GM21528 (cell line): ENCODE measurements at regions not wholly inside any gene's neighbourhood (a gene's known extent, or its start where the extent isn't known, plus 50 kb on each side); places are given as distances from the start of the nearest gene placed in this dataset.
"Not testable (repeated sequence)": the region's sequence is repeated elsewhere in the genome, so short reads cannot be mapped to it uniquely, and the experiment has no call there.

ENCODE experiments used
- ATAC-seq: cut with Tn5 transposase; IDR thresholded peaks from one replicate; pipeline ENCODE4 v1.9.1; 2021; ENCODE audit warnings: mild to moderate bottlenecking, moderate library complexity; ENCODE audit not compliant: unreplicated experiment, low FRiP score

DNA sequence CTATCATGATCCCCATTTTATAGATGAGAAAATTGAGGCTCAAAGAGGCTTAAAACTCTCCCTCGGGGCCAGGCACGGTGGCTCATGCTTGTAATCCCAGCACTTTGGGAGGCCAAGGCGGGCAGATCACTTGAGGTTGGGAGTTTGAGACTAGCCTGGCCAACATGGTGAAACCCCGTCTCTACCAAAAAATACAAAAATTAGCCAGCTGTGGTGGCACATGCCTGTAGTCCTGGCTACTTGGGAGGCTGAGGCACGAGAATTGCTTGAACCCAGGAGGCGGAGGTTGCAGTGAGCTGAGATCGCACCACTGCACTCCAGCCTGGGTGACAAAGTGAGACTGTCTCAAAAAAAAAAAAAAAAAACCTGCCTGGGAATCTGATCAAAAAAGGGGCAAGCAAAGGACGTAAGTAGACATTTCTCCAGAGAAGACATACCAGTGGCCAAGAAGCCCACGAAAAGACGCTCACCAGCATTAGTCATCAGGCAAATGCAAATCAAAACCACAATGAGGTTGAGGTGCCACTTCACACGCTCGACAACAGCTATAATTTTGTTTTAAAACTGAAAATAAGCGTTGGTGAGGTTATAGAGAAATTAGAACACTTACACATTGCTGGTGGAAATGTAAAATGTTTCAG, 115.1 kb upstream of the TNRC6C start:
- ATAC-seq: not testable (repeated sequence)

DNA sequence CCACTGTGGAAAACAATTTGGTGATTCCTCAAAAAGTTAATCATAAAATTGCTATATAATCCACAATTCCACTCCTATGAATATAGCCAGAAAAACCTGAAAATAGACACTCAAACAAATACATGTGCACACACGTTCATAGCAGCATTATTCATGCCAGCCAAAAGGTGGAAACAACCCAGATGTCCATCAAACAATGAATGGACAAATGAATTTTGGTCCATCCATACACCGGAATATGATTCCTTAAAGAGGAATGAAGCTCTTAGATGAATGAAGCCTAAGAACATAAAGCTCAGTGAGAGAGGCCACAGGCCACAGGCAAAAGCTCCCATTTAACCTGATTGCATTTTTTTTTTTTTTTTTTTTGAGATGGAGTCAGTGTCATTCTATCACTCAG, 114.6 kb upstream of the TNRC6C start:
- ATAC-seq: no peak

DNA sequence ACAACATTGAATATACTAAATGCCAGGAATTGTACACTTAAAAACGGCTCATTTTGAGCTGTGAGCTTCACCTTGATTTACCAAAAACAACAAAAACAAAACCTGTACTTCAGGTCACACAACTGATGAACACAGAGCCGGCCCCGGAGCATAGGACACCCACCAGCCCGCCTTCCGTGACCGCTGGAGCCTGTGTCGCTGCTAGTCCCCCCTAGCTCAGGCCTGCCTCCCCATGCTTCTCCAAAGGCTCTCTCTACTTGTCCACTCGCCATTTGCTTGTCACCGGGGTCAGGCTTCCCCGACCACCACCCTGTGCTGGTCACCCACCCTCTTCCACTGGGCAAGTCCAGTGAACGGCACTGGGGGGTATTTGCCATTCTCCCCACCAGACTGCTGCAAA, 113.8 kb upstream of the TNRC6C start:
- ATAC-seq: no peak

DNA sequence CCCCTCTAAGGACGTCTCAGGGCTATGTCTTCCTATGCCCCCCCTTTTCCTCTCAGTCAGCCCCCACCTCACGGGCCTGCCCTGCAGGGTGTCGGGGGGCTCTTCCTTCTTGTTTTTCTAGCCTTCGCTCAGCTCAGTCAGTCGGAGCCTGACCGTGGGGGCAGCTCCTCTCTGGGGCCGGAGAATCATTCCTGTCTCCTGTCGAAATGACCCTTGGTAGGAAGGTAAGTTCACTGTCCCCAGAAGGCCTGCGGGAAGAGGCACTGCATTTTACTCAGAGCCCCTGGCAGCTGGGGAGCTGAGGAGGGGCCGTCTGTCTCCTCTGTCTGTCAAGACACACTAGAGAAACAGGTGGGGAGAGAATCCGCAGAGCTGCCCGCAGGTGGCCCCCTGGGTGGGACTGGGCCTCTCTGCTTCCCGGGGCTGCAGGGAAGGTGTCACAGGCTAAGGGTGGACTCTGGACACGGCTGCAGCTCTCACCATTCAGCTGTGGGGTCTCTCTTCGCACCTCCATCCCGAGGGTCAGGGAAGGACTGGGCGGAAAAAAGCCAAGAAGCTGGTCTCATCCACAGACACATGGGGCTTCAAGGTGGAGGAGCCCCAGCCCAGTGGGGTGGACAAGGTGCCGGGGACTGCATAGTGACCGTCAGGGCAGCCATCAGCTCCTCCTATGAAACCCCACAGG, 112.8 kb upstream of the TNRC6C start:
- ATAC-seq: no peak

DNA sequence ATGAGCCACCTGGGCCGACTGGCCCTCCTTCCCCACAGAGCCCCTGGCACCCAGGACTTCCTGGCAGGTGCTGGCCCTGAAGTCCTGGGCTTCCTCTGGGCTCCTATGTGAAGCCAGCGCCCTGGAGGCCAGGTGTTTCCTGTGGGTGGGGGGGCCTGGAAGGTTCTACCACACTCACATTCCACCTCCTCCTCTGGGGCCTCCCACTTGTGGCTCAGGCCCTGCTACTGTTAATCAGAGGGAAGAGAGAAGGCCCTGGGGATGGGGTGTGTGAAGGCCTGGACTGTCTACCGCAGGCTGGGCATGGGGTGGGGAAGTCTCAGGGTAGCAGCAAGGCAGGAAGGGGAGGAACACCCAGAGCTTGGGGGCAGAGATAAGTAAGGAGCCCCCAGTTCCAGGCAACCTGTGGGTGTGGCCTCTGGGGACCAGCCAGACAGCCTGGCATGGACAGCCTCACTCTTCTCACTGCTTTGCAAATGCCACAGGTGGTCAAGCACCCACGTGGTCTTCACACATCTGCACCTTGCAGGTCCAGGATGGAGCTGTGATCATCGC, 111.9 kb upstream of the TNRC6C start:
- ATAC-seq: no peak

DNA sequence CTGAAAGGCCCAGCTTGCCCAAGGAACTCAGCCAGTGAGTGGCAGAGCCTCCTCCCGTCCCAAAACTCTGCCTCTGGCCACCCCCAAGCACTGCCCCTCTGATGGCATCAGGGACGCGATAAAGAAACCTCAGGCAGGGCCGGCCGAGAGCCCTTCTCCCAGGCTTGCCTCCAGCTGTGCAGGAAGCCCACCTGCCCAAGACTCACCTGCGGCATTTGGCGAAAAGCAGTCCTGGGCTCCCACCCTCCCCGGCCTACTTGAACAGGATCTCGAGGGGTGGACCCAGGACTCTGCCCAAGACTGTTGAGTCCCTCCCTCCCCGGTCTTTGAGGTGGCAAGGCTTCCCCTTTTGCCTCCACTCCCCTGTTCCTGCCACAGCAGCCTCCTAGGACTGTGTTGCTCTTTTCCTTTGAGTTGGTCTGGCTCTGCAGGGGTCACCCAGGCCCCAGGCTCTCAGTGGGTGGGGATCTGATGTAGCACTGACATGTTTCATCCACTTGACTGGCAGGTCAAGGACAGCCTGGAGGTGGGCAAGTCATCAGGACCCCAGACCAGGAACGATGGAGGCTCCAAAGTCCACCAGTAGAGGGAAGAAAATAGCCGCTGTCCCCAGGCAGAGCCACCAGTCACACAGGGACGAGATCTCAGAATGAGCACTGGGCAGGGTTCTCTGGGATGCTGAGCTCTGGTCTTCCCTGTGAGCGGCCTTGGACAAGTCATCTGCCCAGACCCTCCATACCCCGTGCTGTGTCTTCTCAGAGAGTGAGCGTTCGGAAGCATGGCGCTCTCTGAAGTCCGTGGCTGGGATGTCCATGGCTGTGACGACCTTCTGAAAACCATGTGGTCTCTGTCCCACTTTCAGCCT, 111.0 kb upstream of the TNRC6C start:
- no peak for ATAC-seq

DNA sequence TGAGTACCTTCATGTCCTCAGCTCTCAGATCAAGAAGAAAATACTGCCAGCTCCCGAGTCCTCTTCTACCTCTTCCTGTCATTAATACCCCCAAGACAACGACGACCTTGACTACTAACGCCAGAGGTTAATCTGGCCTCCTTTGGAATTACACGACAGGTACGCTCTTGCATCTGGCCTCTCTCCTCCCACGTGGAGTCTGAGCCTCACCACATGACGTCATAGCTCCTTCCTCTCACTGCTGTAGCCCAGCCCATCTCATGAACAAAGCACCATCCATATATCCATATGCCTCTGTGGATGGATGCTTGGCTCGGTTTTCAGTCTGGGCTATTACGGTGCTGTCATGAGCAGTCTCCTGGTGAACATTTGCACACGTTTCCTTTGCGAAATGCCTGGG, 110.2 kb upstream of the TNRC6C start:
- ATAC-seq: no peak

DNA sequence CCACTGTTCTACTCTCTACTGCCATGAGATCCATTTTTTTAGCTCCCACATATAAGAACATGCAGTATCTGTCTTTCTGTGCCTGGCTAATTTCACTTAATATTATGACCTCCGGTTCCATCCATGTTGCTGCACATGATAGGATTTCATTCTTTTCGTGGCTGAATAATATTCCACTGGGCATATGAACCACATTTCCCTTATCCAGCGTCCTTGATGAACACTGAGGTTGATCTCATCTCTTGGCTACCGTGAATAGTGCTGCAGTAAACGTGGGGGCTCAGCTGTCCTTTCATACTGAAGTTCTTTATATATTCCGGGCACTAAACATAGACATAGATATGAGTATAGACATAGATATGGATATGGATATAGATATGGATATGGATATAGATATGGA, 109.3 kb upstream of the TNRC6C start:
- ATAC-seq: no peak

DNA sequence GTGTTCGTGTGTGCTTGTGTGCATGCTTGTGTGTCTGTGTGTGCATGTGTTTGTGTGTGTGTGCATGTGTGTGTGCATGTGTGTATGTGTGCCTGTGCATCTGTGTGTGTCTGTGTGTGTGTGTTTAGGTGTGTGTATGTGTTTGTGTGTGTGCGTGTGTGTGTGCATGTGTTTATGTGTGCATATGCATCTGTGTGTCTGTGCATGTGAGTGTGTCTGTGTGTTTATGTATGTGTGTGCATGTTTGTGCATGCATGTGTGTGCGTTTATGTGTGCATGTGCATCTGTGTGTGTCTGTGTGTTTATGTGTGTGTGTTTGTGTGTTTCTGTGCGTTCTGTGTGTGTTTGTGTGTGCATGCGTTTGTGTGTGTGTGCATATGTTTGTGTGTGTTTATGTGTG, 106.6 kb upstream of the TNRC6C start:
- ATAC-seq: no peak

DNA sequence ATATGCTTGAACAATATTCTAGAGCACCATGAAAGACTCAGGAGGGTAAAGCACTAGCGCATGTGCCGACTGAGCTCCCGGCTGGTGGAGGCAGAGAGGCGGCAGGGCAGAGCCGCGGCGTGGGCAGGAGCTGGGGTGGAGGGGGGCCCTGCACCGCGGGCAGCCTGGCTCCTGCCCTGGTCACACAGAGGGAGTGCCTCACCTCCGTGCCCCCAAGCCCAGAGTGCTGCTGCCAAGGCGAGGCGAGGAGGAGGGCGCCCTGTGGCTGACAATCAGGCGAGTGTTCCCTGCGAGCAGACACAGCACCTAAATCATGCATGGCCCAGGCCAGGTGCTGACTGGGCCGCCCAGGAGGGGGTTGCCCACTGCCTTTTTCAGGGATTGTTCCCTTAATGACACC, 105.8 kb upstream of the TNRC6C start:
- ATAC-seq: no peak

DNA sequence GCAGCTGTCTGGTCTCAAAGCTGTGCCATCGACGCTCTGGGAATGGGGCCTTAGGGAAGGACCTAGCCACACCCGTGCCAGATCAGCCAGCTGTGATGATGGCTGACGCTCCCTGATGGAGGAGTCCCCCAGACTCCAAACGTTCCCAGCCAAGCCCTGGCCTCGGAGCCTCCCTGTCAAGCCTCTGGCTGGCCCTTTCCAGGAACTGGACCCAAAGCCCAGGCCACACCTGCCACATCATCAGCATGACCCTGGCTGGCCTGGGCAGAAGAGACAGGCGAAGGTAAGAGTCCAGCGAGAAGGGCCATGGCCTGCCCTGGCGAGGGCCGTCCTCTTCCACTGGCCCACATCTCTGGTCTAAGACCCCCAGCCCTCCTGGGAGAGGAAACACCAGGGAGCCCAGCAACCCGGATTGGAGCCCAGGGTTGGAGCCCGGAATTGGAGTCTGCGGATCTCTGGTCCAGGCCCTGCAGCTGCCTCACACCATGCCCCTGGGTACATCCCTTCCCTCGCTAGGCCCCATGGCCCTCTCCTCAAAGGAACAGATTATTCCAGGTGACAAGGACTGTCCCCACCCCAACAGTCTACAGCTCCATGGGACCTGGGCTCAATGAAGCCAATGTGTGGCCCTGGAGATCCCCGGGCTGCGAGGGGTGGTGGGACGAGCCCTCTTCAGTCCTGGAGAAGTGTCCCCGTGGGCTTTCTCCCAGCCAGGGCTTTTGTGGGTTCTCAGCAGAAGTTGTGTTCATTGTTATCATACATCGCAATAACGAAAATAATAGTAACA, 105.1 kb upstream of the TNRC6C start:
- ATAC-seq: no peak

DNA sequence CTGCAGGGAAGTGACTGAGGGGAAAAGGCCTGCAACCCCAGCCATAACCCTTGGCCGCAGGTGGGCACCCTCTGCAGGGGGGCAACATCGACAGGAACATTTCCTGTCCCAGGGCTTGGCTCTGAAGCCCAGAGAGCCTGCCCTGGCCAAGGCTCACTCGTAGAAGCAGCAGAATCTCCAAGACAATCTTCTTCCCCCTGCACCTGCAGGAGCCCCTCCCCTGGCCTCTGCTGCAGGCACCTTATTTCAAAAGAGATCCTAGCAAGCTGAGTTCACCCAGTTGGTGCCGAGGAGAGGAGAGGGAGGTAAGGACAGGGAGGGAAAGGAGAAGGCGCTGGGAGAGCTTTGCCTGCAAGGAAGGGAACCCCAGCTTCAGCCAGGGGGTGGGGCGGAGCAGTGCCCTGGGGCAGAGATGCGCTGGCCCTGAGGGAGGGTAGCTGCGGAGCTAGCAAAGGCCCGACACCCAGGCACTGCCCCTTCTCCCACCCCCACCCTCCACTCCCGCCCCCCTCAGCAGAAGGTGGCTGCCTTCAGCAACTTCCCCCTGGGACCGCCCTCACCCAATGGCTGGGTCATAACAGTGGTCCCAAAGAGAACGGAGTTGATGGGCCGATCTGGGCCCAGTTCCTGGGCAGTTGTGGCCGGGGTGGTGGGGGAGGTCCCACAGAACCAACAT, 104.3 kb upstream of the TNRC6C start:
- no peak for ATAC-seq

DNA sequence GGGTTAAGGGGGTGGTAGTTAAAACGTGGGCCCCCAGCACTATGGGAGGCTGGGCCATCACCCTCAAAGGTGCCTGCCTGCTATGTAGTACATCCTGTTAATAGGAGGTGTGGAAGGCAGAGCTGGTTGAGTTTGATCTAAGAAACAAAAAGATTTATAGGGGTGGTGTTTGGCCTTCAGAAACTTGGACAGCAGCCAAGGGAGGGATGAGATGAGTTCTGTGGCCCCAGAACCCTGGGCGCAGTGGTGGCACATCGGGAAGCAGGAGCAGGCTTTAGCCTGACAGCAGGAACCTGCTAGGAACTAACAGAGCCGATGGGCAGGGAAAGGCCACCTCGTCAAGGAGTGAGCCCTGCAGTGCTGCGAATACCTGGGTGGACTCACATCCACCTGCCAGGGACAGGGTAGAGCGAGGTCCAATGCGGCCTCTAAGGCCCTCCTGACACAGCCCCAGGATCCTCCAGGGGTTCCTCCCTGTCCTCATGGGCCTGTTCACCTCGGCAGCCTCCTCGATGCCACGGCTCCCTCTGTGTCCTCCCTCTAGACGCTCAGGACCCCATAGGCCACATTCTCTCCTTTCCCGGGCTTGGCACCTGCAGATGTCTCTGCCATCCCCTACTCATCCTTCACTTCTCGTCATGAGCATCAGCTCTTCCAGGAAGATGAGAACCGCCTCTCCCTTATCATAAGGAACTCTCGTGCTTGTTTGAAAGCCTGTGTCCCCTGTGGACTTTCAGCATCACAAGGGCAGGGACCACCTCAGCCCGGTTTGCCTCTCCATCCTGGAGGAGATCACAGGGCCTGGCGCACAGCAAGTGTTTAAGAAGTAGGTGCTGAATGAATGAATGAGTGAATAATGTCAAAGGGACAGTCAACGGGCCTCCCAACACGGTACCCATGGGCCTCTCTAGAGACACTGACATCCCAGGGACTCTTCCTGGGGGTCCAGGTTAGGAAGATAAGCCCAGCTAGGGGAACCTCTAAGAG, 103.5 kb upstream of the TNRC6C start:
- no peak for ATAC-seq

DNA sequence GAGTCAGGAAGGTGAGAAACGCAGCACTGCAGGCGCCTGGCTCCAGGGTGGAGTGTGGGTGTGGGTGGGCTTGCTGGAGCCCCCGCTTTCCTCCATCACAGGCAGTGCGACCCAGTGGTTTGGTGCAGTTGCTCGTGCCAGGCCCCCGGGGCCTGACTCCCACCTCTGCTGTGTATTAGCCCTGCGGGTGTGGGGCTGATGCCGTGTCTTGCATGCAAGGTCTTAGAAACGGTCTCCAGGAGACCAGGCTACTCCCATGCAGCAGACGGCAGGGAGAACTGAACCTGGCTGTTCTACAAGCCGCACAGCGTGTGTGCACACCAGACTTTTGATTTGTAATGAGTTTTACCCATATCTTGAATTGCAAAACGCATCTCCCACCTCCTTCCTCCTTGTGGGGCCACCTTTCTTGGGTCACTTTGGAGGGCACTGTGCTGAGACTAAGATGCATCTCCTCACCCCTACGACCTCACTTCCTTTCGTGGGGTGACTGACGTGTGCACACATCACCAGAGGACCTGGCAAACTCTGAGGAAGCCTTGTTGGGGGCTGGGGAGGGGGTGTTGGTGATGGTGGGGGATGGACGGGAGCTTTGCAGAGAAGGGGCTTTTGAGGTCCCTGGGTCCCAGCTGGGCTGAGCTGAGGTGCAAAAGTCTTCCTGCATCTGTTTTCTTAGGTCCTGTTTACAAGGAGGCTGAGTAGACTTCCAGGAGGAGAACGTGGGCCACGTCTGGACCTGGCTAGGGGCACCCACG, 101.8 kb upstream of the TNRC6C start:
- ATAC-seq: no peak

DNA sequence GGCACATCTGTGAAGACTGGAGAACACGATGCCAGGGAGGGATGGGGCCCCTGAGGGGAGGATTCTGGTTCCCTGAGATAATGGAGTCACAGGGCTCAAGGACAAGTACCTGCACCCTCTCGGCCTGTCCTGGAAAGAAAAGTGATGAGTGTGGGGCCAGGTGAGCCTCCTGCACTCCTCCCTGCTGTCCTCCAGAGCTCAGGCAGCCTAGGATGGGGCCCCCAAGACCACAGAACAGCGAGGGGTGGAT, 101.3 kb upstream of the TNRC6C start:
- no peak for ATAC-seq

DNA sequence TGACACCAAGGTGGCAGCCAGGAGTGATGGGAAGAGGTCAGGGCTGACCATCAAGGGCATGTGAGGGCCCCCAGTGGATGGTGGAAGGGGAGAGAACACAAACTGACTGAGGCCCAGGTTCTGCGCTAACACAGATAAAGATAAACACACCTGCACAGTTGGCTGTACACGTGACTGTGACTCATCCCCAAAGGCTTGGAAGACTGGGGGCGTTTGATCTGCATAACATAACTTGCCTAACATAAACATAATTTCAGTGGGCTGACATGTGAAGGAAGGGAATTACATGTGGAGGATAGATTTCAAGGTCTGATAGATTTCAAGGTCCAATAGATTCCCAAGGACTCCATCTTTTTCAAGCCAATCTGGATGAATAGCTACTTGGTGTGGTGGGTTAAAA, 100.9 kb upstream of the TNRC6C start:
- ATAC-seq: no peak

DNA sequence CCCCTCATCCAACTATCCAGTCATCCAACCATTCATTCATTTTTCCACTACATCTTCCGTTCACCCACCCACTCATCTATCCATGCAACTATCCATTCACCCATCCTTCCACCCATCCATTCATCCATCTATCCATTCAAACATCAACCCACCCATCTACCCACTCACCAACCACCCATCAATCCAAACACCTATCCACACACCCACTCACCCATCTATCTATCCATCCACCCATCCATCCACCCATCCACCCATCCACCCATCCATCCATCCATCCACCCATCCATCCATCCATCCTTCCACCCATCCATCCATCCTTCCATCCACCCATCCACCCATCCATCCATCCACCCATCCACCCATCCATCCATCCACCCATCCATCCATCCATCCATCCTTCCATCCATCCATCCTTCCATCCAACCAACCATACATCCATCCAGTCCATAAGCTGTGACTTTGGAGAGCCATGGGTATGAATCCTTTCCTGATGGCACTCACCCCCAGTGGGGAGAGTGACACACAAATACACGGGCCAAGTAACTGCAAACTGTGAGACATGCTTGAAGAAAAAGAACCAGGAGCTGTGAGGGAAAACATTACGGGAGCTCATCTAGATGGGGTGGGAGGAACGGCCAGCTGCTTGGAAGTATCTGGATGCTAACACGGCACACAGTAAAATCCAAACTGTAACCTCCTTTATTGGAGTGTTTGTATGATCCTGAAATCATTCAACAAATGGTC, 100.0 kb upstream of the TNRC6C start:
- ATAC-seq: no peak
